ENCODE measurements at regions not wholly inside any gene's neighbourhood (a gene's known extent, or its start where the extent isn't known, plus 50 kb on each side); places are given as distances from the start of the nearest gene placed in this dataset.

DNA sequence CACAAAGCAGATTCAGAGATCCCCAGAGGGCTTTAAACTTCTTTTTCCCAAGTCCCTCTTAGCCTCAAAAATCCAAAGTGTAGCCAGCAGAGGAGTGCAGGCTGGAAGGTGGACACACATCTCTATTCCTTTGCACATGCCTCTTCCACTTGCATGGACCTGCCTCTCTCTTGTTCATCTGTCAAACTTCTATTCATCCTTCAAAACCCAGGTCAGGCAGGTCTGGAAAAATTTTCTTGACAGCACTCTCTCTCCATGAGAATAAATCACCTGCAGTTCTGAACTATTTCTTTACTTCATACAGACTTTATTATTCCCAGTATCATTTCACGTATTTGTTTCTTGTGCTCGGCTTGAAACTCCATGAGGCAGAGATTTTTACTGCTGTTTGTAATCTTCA lies 127.5 kb downstream of the SS18 start:
- no peak for DNase-seq (ENCODE audit: low spot score)

DNA sequence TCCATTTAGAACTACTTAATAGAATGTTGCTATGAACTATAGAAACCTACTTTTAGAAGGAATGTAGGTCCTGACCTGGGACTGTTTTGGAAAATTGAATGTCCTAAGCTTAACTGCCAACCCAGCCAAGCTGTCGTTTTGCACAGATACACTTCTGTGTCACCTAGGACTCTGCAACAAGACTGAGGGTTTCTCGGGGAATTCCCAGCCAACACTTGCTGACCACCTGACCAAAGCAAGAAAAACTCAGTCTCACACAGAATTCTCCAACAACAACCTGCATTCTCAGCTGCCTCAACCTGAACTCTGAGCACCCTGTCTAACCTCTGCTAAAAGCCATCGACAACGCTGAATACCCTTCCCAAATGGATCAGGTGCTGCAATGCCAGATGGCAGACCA lies 128.2 kb downstream of the SS18 start:
- no peak for DNase-seq (ENCODE audit: low spot score)

DNA sequence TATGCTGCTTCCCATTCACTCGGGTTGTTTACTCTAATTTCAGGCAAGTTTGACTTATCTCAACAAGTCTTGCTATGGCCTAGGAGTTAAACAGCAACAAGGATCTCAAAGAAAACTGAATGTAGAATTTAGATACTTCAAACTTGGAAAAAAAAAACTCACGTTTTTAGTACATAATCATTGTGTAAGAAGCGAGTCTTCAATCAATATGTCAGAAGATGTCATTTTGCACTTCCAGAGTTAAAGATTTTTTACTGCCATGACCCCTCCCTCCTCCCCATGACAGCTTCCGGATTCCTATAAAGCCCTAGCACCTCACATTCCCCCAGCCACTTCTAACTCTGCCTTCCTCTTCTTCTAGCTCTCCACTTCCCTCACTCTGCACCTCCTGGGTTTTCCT lies 133.4 kb downstream of the SS18 start:
- DNase-seq (ENCODE audit: low spot score) = no peak

DNA sequence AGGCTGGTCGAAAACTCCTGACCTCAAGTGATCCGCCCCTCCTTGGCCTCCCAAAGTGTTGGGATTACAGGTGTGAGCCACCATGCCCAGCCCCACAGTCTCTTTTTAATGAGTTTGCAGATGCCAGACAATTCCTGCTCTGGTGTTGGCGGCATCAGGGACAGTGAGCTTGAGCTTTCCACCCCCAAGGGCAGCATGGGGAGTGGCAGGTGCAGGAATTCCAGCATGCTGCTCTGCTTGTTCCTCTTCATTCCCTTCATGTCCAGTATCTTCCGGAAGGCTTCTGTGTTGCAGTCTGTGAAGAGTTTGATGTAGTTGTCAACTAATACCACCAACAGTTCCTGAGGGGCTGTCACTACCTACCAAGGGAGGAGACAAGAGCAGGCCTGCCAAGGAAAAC lies 137.3 kb downstream of the SS18 start:
- no peak for DNase-seq (ENCODE audit: low spot score)

DNA sequence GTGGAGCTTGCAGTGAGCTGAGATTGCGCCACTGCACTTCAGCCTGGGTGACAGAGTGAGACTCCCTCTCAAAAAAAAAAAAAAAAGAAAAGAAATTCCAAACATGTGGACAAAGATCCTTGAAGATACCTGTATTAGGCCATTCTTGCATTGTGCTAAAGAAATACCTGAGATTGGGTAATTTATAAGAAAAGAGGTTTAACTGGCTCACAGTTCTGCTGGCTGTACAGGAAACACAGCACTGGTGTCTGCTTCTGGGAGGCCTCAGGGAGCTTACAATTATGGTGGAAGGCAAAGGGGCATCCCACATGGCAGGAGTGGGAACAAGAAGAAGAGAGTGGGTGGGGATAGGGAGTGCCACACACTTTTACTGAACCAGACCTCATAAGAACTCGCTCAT lies 140.1 kb downstream of the SS18 start:
- no peak for DNase-seq (ENCODE audit: low spot score)

DNA sequence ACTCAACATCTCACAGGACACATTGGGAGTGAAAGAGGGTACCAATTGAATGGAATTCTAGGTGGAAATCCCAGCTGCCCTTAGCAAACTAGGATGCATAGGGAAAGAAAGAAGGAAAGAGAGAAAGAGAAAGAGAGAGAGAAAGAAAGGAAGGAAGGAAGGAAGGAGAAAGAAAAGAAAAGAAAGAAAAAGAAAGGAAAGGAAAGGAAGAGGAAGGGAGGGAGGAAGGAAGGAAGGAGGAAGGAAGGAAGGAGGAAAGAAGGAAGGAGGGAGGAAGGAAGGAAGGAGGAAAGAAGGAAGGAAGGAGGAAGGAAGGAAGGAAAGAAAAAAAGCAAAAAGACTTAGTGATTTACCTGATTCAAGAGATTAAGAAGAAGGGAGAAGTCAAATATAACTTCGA lies 143.9 kb downstream of the SS18 start:
- DNase-seq (ENCODE audit: low spot score) = no peak

DNA sequence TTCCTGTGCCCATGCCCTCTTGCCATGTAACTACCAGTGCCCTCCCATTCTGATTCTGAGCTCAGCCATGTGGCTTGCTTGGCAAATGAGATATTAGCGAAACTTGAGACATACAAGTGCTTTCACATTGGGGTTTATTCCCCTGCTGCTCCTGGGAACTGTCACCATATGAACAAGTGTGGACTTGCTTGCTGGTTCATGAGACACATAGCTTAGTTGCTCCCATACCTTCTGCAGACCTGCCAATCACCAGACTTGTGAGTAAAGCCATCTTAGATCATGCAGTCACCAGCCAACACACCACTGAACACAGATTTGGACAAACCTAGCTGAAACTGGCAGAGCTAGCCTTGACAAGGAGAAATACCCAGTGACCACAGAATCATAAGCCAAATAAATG lies 155.1 kb downstream of the SS18 start:
- DNase-seq (ENCODE audit: low spot score) = no peak

DNA sequence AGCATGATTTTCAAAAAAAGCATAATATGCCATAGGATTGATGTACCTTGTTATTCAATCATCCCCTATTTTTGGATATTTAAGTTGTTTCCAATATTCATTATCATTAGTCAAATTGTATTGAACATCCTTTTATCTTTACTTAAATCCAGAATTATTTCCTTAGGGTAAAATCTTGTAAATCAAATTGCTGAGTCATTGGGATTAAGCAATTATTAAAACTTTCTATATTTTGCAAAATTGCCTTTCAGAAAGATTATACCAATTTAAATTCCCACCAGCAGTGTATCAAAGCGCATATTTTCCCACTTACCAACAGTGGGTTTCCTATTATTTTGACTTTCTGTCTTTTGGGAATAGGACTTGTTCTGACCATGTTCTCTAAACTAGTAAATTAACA lies 159.3 kb downstream of the SS18 start:
- no peak for DNase-seq (ENCODE audit: low spot score)

DNA sequence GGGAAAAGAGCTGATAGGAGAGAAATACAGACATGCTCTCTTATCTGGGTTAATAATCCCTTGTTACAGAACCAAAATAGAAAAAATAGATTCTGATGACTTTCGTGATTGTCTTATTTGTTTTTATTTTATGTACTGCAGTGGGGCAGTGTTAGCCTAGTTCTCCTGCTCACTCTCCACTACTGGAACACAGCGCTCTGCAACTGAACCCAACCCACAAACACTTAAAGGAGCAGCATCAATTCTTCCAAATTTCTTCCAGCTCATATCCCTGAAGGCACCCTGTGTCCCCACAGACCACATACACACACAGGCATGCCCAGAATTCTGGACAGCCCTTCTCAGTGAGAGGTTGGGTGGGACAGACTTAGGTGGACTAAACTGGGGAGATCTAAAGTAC lies 160.6 kb downstream of the SS18 start:
- DNase-seq (ENCODE audit: low spot score) = no peak

DNA sequence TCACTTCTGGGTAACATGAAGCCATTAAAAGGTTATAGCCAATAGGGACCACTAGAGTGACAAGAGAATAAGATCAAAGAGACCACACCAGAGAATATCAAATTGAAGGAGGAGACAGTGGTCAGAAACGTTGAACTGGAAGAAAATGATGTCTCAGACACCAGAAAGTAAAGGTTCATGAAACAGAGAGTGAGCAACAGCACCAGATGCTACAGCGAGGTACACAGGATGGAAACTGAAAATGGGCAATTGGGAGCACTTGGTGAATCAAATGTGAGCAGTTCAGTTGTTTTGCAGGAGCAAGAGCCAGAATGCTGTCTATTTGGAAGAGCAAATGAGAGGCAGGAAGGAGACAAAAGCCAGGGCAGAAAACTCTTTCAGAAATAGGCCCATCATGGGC lies 162.6 kb downstream of the SS18 start:
- DNase-seq (ENCODE audit: low spot score) = no peak

DNA sequence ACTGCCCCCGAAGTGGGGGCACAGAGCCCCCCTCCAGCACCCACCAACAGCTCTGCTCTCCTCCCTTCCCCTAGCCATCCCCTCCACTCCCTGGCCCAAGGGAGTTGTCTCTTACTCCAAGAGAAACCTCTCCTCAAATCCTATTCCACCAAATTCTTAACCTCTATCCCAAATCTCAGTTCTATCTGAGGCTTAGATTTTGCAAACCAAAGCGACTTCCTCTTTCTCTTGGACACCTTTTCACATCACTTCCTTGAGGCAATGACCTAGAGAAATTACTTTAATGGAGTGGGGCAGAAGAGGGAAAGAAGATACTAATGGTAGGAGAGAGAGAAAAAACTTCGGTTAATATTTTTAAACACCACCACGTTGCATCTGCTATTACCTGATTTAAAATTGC lies 167.2 kb downstream of the SS18 start:
- no peak for DNase-seq (ENCODE audit: low spot score)

DNA sequence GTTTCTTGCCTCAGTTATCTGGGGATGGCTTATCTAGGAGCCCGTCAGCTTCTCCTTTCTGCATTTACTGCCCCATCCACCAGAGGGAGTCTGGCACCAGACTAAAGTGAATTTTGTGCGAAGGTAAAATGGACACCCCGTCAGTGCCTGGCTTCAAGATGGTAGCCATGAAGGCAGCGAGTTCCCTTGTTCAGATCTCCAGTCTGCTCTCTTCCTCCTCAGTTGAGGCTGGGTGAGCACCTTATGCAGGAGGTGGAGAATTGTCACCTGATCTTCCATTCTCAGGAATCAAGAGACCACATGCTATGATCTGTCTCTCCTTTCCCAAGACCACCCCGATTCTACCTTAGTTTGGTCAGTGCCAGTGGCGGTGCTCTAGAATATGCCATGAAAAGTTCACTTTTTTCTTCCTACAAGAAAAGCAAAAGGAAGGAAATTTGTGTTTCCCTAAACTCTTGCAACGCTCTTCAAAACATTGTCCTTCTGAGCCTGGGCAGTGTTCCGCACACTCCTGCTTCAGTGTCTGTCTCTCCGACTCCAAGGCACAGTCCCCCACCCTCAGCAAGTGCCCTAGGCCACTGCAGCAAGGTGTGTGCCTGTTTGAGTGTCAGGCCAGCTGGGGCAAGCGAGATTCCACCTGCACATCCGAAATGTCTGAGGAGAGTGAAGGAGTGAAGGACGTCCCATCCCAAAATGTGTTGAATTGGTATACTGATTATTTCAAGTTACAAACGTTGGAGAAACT lies 168.6 kb downstream of the SS18 start:
- no peak for DNase-seq (ENCODE audit: low spot score)

DNA sequence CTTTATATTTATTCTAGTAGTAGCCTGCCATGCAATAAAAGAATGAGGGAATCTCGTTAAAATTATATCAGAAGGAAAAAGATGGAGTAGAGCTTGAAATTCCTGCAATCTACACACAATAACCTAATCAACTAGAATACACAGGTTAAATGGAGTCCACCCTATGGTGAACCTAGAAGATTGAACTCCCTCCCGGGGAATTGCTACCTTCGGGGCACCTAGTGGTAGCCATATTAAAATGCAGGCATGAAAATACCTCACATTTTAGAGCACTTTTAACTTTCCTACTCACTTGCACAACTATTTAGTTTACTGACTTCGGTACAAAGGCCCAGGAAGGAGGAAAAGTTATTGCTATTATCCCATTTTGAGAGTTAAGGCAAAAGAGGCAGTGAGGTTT lies 174.5 kb downstream of the SS18 start:
- DNase-seq (ENCODE audit: low spot score) = no peak

DNA sequence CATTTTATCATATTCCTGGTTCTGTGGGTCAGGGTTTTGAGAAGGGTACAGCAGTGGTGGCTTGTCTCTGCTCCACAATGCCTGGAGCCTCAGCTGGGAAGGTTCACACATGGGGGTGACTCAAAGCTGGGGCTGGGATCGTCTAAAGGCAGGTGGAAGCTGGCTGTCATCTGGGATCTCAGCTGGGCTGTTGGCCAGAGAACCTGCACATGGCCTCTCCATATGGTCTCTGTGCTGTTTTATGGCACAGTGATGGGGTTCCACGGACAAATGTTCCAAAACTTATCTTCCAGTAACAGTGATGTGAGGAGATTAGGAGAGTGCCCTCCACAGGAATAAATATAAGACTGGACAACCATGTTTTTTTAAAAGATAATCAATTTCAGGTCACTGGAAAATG lies 191.4 kb downstream of the SS18 start:
- DNase-seq (ENCODE audit: low spot score) = no peak

DNA sequence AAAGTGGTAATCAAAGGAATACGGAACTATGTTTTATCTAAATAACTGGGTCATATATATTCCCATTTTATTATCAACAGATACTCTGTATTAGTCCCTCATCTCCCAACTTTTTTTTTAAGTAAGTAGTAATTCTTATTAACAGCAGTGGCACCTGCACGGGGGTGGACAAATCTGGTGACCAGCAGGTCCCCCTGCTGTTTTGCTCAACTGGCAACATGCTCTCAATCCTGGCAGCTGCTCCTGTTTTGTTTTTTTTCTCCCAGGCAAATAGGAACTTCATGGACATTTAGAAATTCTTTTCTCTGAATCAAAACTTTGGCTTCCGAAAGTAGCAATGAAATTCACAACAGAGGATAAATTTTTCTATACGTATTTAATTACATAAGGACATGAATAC lies 193.5 kb downstream of the SS18 start:
- no peak for DNase-seq (ENCODE audit: low spot score)

DNA sequence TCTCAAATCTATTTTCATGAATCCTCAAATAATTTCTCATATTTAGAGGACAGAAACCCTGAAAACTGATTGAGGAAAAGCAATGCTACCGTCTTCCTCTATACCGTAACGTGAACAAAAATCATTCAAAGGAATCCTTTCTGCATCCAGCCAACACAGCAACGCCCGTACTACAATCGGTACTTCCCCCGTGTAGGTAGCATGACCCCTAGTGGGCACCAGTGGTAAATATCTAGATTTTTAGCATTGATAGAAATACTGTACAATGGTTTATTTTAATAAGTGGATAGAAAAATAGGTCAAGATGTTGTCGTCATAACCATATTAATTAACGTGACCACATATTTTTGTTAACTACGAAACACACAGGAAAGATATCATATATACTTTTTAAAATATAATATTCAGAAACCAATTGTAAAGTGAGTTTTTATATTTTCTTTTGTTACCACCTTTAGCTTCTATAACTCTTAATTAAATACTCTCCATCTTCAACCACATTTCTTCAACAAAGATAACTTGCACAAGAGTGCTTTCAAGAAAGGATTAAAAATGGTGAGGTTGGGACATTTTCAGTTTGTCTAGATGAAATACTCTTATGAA lies 194.1 kb downstream of the SS18 start:
- DNase-seq (ENCODE audit: low spot score) = peak; percentile 57

DNA sequence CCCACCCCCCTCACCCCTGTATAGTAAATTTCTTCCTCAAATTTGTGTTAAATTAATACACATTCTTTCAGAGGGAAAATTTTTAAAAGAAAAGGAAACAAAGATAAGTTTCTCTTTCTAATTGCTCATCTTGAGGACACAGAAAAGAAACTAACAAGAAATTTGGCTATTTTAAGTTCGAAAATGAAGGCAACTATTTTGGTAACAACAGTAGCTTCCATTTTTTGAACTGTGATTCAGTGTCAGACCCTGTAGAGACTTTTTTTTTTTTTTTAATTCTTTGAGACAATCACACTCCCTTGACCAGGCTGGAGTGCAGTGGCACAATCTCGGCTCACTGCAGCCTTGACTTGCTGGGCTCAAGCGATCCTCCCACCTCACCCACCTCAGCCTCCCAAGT lies 194.9 kb downstream of the SS18 start:
- no peak for DNase-seq (ENCODE audit: low spot score)

DNA sequence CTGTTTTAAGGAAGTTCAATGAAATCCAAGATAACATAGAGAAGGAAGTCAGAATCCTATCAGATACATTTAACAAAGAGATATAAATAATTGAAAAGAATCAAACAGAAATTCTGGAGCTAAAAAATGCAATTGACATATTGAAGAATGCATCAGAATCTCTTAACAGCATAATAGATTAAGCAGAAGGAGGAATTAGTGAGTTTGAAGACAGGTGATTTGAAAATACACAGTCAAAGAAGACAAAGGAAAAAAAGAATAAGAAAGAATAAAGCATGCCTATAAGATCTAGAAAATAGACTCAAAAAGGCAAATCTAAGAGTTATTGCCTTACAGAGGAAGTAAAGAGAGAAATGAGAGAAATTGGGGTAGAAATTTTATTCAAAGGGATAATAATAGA lies 204.1 kb downstream of the SS18 start:
- DNase-seq (ENCODE audit: low spot score) = no peak

DNA sequence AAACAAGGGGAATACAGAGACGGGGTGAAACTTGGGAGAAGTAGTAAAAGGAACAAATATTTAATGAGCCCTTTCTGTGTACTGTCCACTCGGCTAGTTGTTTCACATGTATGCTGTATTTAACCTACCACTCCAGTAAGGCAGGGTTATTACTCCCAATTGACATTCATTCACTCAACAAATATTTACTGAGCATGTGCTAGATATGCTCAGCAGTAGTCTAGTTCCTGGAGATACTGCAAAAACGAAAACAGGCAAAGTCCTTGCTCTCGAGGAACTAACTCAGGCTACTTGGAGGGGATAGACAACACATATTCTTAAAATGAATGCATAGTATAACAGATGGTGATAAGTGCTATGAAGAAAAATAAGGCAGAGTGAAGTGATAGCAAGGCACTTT lies 207.3 kb downstream of the SS18 start:
- DNase-seq (ENCODE audit: low spot score) = peak; percentile 26

DNA sequence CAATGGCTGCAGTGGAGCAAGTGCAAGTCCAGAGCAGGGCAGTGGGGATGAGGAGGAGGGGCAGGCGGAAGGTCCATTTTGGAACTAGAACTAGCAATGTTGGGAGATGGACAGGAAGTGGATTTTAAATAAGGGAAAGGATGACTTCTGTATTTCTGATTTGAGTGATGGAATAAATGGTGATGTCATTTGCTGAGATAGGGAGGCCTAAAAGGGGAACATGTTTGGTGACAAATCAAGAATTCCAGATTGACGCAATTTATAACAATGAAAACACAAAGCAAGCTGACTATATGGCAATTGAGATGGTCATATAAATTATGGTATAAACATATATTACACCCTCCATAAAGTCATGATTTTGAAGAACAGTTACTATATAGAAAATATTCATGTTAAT lies 209.3 kb downstream of the SS18 start:
- DNase-seq (ENCODE audit: low spot score) = no peak

DNA sequence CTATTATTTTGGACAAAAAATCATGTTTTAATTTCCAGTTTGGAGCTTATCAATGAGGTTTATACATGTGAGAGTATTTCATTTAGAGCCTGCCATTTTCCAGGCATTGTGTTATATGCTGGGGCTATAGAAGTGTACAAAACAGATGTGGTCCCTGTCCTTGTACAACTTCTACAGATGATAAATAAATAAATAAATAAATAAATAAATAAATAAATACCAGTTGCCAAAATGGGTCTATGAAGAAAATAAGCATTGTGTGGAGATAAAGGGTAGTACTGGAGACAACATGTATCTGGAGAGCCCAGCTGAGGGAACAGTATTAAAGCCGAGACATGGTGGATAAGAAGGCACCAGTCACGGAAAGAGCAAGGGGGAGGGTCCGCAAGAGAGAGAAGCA lies 210.0 kb downstream of the SS18 start:
- DNase-seq (ENCODE audit: low spot score) = no peak

DNA sequence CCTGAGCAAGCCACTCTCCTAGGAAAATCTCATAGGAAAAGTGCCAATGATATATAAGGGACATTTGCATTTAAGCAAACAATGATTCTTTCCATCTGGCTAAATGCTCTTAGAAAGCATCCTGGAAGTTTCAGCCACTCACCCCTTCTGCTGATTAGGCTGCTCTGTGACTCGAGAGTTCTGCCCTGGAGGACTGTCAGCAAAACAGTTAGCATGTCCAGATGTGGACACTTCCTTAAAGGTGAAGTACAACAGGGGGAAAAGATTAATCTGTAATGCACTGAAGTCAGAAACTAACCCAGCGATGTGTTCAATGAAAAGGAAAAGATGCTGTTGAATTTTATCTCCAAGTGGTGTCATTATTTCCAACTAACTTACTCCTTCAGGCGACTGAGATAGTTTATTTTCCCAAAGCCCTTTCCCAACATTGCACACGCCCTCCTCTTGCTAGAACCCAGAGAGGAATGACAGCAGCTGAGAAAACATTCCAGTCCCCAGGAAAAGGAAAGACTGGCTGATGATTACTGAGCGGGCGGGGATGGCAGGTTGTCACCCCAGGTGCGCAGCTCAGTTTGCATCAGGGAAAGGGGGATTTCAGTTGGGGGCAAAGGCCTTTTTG lies 214.0 kb downstream of the SS18 start:
- peak; percentile 42 for DNase-seq (ENCODE audit: low spot score)

DNA sequence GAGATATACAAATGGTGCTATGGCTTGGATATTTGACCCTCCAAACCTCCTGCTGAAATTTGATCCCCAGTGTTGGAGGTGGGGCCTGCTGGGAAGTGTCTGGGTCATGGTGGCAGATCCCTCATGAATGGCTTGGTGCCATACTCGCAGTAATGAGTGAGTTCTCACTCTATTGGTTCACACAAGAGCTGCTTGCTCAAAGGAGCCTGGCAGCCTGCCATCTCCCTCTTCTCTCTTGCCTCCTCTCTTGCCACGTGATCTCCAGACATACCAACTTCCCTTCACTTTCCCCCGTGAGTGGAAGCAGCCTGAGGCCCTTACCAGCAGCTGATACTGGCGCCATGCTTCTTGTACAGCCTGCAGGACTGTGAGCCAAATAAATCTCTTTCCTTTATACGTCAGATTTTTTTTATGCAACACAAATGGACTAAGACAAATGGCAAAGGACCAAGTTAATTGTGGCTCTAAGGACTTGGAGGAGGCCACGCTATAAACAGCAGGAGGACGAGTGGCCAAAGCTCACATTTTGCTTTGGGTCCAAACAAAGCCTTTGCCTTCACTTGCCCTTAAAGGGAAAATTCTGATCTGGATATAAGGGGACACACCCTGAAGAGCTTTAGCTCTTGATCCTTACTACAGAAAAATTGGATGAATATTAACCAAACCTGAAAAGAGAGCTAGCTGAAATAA lies 214.7 kb downstream of the SS18 start:
- no peak for DNase-seq (ENCODE audit: low spot score)

All from umbilical cord (tissue), 1 donor.